Iris pigment epithelial cell (primary cell): ENCODE measurements at regions not wholly inside any gene's neighbourhood (a gene's known extent, or its start where the extent isn't known, plus 50 kb on each side); places are given as distances from the start of the nearest gene placed in this dataset.
"Not testable (repeated sequence)": the region's sequence is repeated elsewhere in the genome, so short reads cannot be mapped to it uniquely, and the experiment has no call there.

Source experiments
- DNase-seq: peaks from one replicate; pipeline ENCODE4 v3.0.0-alpha.2; 2011; ENCODE audit warnings: low read depth

DNA sequence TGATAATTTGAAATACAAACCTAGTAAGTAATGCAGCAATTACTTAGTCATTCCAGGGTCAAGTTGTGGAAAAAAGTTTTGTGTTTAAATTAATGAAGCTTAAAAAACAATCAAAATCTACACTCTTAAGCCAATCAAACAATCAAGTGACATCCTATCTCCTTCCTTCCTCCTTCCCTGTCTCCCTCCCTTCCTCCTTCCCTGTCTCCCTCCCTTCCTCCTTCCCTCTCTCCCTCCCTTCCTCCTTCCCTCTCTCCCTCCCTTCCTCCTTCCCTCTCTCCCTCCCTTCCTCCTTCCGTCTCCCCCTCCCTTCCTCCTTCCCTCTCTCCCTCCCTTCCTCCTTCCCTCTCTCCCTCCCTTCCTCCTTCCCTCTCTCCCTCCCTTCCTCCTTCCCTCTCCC lies 111.4 kb upstream of the RBPJ start:
- not testable (repeated sequence) for DNase-seq

DNA sequence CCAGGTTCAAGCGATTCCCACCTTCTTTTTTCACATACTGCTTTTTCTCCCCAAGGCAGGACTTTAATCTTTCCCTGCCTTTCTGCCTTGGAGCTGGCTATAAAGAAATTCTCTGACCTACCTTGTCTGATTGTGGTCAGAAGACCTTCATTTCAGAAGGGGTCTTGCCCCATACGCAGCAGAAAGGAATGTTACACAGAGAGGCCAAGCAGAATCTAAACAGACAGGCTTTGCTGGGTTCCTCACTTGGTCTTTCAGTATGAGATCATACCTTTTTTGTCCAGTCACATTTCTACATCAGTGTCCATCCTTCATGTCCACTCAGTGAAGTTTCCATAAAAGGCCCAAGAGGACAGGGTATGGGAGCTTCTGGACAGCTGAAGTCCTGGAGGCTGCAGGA lies 108.3 kb upstream of the RBPJ start:
- DNase-seq, result peak; percentile 64

DNA sequence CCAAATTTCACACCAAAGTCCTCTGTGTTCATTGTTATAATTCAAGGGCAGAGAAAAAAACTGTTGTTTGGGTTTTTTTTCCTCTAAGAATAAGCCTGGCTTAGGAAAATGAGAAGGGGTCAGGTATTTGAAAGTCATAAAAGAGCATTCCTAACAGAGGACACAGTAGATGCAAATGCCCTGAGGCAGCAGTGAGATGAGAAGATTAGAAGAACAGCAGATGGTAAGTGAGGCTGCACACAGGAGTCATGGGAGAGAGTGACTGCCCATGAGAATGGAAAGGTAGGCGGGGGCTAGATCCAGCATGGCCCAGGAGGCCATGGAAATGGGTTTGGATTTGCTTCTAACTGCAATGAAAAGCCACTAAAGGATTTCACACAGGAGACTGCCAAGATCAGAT lies 107.5 kb upstream of the RBPJ start:
- no peak for DNase-seq

DNA sequence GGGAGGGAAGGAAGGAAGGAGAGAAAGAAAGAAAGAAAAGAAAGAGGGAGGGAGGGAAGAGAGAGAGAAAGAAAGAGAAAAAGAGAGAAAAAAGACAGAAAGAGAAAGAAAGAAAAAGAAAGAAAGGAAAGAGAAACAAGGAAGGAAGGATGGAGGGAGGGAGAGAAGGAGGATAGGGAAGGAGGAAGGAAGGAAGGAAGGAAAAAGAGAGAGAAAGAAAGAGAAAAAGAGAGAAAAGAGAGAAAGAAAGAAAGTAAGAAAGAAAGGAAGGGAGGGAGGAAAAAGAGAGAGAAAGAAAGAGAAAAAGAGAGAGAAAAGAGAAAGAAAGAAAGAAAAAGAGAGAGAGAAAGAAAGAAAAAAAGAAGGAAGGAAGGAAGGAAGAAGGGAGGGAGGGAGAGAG lies 105.8 kb upstream of the RBPJ start:
- no peak for DNase-seq

DNA sequence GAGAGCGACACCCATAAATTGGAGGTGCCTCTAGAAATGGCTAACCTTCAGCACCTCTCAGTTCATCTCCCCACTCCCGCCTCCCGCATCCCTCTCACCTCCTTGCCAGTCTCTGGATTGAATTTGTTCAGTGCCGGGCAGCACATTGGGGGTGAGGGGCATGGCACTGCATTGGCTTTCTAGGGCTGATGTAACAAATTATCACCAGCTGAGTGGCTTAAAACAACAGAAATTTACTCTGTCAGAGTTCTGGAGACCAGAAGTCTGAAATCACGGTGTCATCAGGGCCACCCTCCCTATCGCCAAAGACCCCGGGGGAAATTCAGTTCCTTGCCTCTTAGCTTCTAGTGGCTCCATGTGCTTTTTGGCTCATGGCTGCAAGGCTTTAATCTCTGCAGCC lies 105.1 kb upstream of the RBPJ start:
- no peak for DNase-seq

DNA sequence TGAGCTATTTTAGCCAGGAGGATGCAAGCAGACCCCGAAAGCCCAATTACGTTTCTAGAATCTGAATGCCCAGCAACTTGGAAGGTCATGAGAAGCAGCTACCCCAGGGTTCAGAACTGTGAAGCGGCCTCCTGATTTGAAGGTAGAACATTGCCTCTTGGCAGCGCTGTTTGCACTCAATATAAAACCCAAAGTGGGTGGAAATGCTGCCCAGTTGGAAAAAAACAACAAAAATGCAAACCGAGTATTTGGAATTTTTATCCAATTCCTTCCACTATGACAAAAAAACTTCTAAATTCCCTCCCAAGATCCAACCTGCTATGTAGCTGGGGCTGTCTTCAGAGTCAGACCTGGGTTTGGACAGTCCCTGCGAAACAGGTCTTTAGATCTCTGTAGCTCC lies 103.3 kb upstream of the RBPJ start:
- DNase-seq, result no peak

DNA sequence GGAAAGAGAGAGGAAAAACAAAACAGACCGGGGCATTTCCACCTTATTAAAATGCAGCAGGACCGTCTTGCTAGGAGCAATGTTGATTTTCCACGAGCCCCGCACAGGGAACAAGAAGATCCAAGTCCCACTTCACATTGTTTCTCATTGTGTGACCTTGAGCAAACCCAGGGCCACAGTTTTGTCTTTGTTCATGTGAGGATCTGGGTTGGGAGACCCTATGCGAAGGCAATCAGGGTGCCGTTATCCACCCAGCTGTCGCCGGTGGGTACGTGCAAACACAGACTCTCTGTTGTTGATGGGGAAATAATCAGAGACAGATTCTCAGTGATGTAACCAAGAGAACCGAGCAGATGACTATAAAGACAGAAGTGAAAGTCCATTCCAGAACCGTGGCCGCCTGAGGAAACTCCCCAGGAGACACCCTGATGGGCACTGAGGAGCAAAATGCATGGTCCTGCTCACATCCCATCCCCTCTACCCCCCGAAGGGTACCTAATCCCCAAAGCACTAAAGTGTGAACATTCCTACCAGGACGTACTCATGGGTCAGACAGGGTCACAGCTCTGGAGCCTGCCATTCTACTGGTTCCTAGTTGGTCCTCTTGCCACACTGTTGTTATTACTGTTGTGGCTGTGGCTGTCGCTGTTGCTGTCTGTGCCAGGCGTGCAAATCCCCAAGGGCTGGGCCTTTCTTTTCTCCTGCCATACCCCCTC lies 102.7 kb upstream of the RBPJ start:
- DNase-seq, result no peak

DNA sequence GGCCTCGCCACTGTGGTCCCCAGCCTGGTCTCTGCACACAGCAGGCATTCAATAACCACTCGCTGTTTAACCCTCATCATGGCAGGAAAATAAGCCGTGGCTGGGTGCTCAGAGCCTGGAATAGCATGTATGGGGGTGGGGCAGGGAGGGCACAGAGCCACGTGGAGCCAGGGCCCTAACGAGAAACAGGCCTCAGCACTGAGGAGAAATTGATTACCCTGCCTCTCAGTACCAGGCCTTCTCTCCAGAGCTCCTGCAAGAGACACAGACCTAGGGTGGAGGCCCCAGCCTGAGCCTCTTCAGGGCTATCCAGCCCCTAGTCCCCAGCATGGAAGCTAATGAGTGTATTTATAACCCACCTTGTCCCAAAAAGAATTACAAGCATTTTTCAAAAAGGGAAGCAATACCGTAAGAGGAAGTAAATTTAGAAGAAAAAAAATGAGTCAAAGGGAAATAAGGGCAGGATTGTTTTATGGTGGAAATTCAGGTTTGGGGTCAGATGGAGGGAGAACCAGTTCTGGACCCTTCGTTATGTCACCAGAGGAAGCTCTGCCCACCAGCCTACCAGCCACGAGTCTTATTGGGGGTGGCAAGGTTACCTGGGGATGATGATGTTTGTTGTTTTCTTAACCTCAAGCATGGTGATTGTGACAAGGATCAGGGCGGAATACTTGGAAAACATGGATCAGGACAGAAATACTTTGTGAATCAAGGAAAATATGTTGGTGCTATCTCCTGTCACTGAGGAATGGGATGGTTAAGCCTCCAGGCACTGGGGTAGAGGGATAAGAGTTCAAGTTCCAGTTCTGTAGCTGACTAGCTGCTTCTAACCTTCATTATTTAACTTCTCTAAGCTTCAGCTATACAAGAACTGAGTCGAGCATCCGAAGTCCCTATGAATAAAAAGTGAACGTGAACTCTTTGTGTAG lies 101.9 kb upstream of the RBPJ start:
- DNase-seq, result no peak

DNA sequence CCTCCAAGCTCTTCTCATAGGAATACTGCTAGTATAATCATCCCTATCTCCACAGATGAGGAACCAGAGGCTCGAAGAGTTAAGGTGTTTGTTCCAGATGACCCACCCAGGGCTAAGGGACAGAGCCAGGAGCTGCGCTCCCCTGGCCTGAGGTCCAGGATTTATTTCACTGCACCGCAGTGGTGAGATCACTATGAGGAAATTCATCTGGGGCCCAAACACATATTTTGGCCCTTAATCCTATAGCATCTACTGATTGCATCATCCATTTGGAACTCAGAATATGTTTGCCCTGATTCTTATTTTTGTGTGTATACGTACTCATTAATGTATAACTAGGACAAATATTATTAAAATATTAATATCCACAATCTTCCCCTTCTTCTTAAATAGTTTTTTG lies 100.1 kb upstream of the RBPJ start:
- peak; percentile 88 for DNase-seq

DNA sequence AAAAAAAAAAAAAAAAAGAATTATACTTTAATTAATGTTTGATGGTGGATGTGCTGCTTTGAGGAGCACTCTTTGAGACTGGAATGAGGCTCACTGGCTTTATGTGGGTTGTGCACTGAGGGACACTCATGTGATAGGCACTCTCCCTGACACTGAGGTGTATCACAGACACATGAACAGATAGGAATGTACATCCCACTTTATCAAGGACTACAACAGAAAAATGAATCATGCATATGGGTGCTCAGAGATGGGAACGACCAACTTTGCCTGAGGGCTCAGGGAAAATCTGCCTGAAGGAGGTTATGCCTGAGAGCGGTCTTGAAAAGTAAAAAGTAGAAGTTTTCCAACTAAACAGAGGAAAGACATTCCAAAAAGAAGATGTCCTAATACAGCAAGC lies 97.7 kb upstream of the RBPJ start:
- DNase-seq, result peak; percentile 65

DNA sequence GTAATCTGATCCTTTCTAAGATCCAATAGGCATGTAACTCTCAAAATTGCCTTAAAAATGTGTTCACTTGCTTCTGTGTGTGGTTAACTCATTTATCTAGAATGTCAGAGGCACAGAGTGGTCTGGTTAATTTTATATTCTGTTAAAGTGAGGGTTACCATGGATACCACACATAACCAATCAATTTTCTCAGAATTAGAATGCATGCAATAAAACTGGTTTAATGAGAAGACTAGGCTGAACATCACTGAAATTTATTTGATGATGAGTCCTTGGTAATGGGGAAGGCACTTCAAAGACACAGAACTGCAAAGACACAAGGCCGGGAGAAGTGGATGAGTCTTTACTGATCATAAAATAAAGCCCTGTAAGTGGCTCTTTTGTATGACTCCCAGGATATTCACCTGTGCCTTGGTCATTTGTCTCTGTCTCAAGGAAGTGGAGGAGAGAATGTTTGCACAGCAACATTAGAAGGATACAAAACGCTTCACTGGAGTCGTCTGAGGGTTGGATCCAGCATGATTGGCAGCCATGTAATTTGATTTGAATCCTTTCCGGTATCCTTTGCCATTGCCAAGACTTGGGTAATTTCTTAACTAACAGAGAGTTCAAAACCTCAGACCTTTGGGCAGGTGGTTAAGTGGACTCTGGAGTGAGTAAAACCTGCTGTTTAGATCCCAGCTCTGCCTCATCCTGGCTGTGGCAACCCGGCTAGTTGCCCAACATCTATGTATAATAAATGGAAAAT lies 94.0 kb upstream of the RBPJ start:
- no peak for DNase-seq

DNA sequence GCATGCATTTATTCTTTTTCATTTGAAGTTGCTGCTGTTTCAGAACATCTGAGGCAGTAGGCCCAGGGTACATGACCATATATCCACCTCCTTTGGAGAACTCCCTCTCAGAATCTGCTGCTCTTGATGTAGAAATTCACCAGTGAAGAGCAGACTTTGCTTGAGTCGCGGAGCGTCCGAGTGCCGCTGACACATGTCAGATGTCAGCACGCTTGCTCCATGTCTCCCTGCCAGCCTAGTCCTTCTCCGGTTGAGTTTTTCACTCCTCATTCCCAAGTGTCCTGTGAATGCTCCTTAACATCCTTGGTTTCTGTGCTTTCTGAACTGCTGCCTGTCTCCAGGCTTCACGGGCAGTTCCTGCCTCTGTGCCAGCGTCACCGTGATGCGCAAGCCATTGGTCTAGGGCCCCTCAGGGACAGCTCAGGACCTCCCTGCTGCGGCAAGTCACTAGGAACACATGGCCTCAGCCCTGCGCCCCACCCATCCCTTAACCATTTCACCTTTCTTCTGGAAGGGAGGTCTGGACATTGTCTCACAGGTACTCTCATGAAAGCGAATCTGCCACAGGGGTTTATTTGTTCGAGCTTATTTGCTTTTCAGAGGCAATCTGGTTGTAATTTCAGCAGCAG lies 93.1 kb upstream of the RBPJ start:
- DNase-seq, result no peak

DNA sequence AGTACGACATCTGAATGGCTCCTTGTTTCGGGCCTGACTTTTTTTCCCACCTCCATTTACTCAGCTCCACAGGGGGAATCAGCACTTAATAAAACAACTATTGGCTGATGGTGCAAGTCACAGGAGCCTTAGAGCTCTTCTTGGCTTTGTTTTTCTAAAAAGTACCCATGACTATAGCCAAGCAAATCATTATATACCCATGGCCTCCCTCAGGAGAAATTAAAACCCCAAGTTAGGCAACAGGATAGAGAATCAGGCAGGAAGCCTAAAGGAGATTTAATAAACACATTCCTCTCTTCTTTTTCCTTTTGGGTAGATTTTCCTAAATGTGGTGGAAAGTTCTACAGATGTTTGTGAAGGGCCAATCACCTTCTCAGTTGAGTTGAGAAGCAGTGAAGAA lies 91.9 kb upstream of the RBPJ start:
- no peak for DNase-seq

DNA sequence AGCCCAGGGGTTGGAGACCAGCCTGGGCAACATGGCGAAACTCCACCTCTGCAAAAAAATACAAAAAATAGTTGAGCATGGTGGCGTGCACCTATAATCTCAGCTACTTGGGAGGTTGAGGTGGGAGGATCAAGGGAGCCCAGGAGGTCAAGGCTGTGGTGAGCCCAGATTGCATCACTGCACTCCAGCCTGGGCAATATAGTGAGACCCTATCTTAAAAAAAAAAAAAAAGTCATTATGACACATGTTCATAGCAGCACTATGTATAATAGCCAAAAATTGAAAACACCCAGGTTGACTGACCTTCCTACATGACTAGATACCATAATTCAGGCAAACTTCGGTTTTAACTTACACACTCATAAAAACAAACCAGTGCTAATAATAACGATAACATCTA lies 90.8 kb upstream of the RBPJ start:
- no peak for DNase-seq

DNA sequence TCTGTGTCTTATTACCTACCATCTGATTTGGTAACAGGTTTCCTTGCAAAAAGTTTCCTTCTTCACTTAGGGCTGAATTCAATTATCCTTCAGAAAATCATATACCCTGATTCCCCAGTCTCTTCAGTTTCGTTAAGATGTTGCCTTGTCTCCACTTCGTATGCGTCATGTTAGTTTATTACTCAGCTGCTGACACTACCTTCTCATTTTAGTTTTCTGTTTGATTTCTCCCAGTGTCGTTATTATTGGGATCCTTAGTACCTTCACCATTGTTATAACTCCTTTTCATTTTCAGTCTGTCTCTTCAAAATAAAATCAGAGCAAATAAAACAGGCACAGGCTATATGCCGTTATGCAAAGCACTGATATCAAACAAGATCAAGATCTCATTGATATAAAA lies 87.5 kb upstream of the RBPJ start:
- no peak for DNase-seq

DNA sequence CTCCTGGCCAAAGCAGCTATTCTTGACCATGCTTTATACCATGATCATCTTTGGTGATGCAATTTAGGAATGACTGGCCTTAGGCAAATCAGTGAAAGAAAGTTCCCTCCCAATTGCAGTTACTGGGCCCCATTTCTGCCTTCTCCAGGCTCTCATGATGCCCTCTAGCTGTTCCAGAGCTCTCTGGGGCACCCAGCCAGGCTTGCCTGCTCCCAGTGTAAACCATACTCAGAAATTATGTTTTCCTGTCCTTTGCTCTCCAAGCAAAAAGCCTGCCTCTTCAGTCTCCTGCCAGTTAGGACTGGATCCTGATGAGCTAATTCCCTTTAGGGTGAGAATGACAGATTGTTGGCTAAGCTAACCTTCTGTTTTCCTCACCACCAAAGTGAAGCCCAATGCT lies 85.3 kb upstream of the RBPJ start:
- DNase-seq, result peak; percentile 60

DNA sequence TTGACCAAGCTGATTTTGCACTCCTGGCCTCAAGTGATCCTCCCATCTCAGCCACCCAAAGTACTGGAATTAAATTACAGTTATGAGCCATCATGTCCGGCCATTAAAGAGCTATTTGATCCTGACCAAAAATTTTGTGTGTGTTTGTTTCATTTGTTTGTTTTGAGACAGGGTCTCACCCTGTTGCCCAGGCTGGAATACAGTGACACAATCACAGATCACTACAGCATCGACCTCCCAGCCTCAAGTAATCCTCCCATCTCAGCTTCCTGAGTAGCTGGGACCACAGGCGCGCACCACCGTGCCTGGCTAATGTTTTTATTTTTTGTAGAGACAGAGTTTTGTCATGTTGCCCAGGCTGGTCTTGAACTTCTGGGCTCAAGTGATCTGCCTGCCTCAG lies 82.9 kb upstream of the RBPJ start:
- DNase-seq, result no peak

DNA sequence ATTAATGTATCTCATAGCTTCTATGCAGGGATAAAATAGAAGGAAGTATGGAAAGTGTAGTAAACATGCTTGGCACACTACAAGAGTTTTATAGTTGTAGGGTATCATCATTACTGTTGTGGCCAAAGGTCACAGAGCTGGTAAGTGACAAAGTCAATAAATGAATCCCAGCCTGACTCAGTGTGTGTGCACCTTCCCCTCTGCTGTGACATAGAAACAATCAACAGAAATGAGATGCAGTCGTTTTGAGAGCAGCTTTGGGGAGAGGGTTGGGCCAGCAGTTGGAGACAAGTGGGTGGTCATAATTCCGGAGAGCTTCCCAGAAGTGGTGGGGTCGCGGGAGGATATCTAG lies 82.4 kb upstream of the RBPJ start:
- DNase-seq, result no peak

DNA sequence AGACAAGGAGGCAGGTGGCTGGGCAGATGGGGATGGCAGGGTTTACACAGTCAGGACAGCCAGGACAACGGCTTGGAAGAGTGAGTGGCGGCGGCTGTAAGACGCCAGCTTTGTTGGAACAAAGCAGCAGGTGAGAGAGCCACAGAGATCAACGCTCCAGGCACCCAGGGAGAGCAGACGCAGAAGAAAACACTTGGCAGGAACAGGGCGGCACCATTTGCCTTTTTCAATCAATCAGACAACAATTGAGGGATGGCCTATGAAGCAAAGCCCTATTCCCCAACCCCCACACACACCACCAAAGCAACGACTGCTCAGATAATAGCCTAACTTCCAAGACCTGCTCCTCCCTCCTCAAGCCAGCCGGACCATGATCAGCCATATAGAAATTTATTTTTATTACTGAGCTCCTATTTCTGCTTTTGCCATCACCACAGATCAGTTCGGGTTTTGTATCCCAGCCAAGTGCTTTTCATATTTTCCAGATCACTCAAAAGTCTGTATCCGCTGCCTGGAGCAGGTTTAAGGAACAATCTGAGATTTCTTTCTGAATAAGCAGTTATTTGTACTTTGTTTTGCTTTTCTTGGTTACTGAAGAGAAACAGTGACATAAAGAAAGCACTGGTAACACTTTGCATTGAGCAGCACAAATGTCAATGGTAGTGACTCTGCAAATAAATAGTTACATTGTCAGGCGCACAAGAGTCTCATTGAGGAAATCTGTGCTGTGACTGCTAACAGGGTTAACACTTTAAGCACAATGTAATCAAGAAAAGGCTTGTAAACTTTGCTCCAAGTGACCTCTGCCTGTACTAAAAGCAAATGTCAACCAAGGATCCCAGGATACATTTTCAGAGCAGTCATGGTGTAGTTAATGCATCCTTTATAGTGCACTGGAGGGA lies 81.8 kb upstream of the RBPJ start:
- DNase-seq, result peak; percentile 87

DNA sequence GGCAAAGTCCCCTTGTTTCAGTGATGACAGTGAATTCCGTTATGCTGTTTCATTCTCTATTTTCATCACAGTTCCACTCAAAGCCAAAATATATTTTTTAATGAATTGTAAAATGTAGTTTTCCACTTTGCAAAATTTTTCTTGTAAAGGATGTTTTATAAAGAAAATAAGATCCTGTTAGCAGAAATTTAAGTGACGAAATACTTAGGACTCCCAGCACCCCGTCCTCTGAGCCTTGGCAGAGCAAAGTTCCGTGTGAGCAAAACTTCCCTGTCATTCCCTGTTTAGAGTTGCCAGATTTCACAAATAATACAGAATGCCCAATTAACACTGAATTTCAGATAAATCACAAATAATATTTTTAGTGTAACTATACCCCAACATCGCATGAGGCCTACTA lies 81.0 kb upstream of the RBPJ start:
- no peak for DNase-seq

DNA sequence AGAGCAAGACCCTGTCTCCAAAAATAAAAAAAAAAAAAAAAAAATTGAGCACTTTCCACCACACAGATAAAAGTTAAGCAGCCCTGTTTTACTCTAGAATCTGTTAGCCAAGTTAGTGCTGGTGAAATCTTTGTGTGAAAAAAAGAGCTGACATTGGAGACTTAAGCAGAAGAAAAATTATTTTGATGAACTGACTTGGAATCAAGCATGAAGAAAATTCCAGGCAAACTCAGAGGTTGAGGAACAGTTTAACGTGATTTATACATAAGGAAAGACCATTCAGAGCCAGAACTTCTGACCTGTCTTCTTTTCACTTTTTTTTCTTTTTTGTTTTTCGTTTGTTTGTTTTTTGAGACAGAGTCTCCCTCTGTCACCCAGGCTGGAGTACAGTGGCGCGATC lies 79.6 kb upstream of the RBPJ start:
- no peak for DNase-seq
